PC-9 (cell line): ENCODE measurements at regions not wholly inside any gene's neighbourhood (a gene's known extent, or its start where the extent isn't known, plus 50 kb on each side); places are given as distances from the start of the nearest gene placed in this dataset.
"Not testable (repeated sequence)": the region's sequence is repeated elsewhere in the genome, so short reads cannot be mapped to it uniquely, and the experiment has no call there.

Source experiments
- BruUV-seq: library from RNA; stranded (reverse); fragments of 400-500 nt; replicated peaks from 2 replicates; lab custom pipeline; 2021; lab: Mats Ljungman, UMichigan
- CTCF ChIA-PET: fragments of 300-600 bp; sonication (Branson Sonifier 250); formaldehyde crosslinking; loops from one replicate; lab custom pipeline; 2022; ENCODE audit warnings: antibody characterized with exemption; lab: Charles Lee
- POLR2A ChIA-PET: fragments of 300-600 bp; sonication (Branson Sonifier 250); formaldehyde crosslinking; loops from one replicate; lab custom pipeline; 2022; ENCODE audit warnings: antibody characterized with exemption; ENCODE audit not compliant: unreplicated experiment; lab: Charles Lee
- DNase-seq, 2 experiments: peaks; one replicate each; pipeline versions ENCODE4 v3.0.0 to v3.0.0-alpha.2; 2015 to 2022; ENCODE audit warnings: mixed read lengths in 1 of 2
- H2AFZ ChIP-seq: fragments of 200-600 bp; sonication (generic); 2 replicates; pipeline ENCODE4 v1.8.1; 2017; ENCODE audit warnings: antibody characterized with exemption
- H3F3A ChIP-seq: fragments of 200-600 bp; sonication (generic); 2 replicates; pipeline ENCODE4 v1.8.1; 2017; ENCODE audit warnings: antibody characterized with exemption, mild to moderate bottlenecking, low read depth; ENCODE audit not compliant: insufficient read depth
- H3K27ac ChIP-seq: fragments of 200-600 bp; sonication (generic); 2 replicates; pipeline ENCODE4 v1.6.1; 2016; ENCODE audit warnings: mixed run types
- H3K27me3 ChIP-seq: fragments of 200-600 bp; sonication (generic); 2 replicates; pipeline ENCODE4 v1.6.1; 2016; ENCODE audit warnings: low read depth, mixed run types; ENCODE audit not compliant: insufficient read depth
- H3K36me3 ChIP-seq: fragments of 200-600 bp; sonication (generic); 2 replicates; pipeline ENCODE4 v1.6.1; 2016; ENCODE audit warnings: low read depth, mixed run types
- H3K4me1 ChIP-seq: fragments of 200-600 bp; sonication (generic); replicated peaks from 2 replicates; pipeline ENCODE4 v1.6.1; 2016; ENCODE audit warnings: mixed run types; ENCODE audit not compliant: insufficient read depth
- H3K4me2 ChIP-seq: fragments of 200-600 bp; sonication (generic); 2 replicates; pipeline ENCODE4 v1.6.1; 2017; ENCODE audit warnings: mixed run types
- H3K4me3 ChIP-seq: fragments of 200-600 bp; sonication (generic); 2 replicates; pipeline ENCODE4 v1.6.1; 2016; ENCODE audit warnings: mixed run types
- H3K79me2 ChIP-seq: fragments of 200-600 bp; sonication (generic); 2 replicates; pipeline ENCODE4 v1.6.1; 2017; ENCODE audit warnings: low read depth, mixed run types
- H3K9me2 ChIP-seq: fragments of 200-600 bp; sonication (generic); 2 replicates; pipeline ENCODE4 v1.8.1; 2017; ENCODE audit warnings: mild to moderate bottlenecking; ENCODE audit not compliant: insufficient read depth
- H3K9me3 ChIP-seq: fragments of 200-600 bp; sonication (generic); 2 replicates; pipeline ENCODE4 v1.8.1; 2016; ENCODE audit warnings: low read depth; ENCODE audit not compliant: insufficient read depth
- H4K20me1 ChIP-seq: fragments of 200-600 bp; sonication (generic); 2 replicates; pipeline ENCODE4 v1.8.1; 2017; ENCODE audit not compliant: insufficient read depth
- intact Hi-C: fragments of 100-400 bp; cut with micrococcal nuclease; formaldehyde crosslinking; loops from one replicate; pipeline ENCODE4 v1.10.0; 2022; ENCODE audit not compliant: unreplicated experiment

GRCh38 chr6:26773414-26773813 lies 113.9 kb upstream of the ZNF322 start:
- H3K27me3 ChIP-seq, POLR2A ChIA-PET, H3K79me2 ChIP-seq, H3K36me3 ChIP-seq, CTCF ChIA-PET, H3K4me1 ChIP-seq, BruUV-seq, H3K9me3 ChIP-seq, H3F3A ChIP-seq, H3K4me3 ChIP-seq, intact Hi-C loops, H4K20me1 ChIP-seq, H3K9me2 ChIP-seq, H2AFZ ChIP-seq, H3K27ac ChIP-seq, DNase-seq, H3K4me2 ChIP-seq: not testable (repeated sequence)

- H4K20me1 ChIP-seq, H3K79me2 ChIP-seq, H3K4me2 ChIP-seq, H3K4me1 ChIP-seq, CTCF ChIA-PET, H3K9me3 ChIP-seq, H3K27me3 ChIP-seq, H2AFZ ChIP-seq, H3F3A ChIP-seq, POLR2A ChIA-PET, H3K9me2 ChIP-seq, DNase-seq, H3K36me3 ChIP-seq, BruUV-seq, H3K27ac ChIP-seq, H3K4me3 ChIP-seq, intact Hi-C loops: not testable (repeated sequence)
Observed at GRCh38 chr6:26780563-26780962, 121.0 kb upstream of the ZNF322 start.

- H3F3A ChIP-seq, H3K4me3 ChIP-seq, H3K36me3 ChIP-seq, H3K4me1 ChIP-seq, H3K27ac ChIP-seq, POLR2A ChIA-PET, H4K20me1 ChIP-seq, DNase-seq, H2AFZ ChIP-seq, H3K4me2 ChIP-seq, BruUV-seq, H3K27me3 ChIP-seq, CTCF ChIA-PET, H3K79me2 ChIP-seq, H3K9me3 ChIP-seq, intact Hi-C loops, H3K9me2 ChIP-seq: not testable (repeated sequence)
Observed at GRCh38 chr6:26795474-26796307, 136.1 kb upstream of the ZNF322 start.

GRCh38 chr6:26799903-26800633 lies 140.5 kb upstream of the ZNF322 start:
- CTCF ChIA-PET, H3K4me1 ChIP-seq, H3K27me3 ChIP-seq, H3K27ac ChIP-seq, H4K20me1 ChIP-seq, intact Hi-C loops, DNase-seq, H3K36me3 ChIP-seq, H2AFZ ChIP-seq, H3K9me3 ChIP-seq, H3F3A ChIP-seq, BruUV-seq, H3K79me2 ChIP-seq, H3K4me2 ChIP-seq, H3K9me2 ChIP-seq, POLR2A ChIA-PET, H3K4me3 ChIP-seq: not testable (repeated sequence)

GRCh38 chr6:26803762-26804161 lies 144.2 kb upstream of the ZNF322 start:
- intact Hi-C loops, H3K9me3 ChIP-seq, H3K27ac ChIP-seq, H4K20me1 ChIP-seq, H3F3A ChIP-seq, H2AFZ ChIP-seq, CTCF ChIA-PET, POLR2A ChIA-PET, H3K4me2 ChIP-seq, H3K36me3 ChIP-seq, DNase-seq, H3K4me3 ChIP-seq, BruUV-seq, H3K27me3 ChIP-seq, H3K9me2 ChIP-seq, H3K4me1 ChIP-seq, H3K79me2 ChIP-seq: not testable (repeated sequence)

GRCh38 chr6:26811486-26812116 lies 152.1 kb upstream of the ZNF322 start:
- CTCF ChIA-PET, DNase-seq, H3K4me2 ChIP-seq, H2AFZ ChIP-seq, H3K79me2 ChIP-seq, H3K27ac ChIP-seq, H3K9me3 ChIP-seq, H4K20me1 ChIP-seq, H3K9me2 ChIP-seq, H3K27me3 ChIP-seq, BruUV-seq, H3K4me1 ChIP-seq, intact Hi-C loops, POLR2A ChIA-PET, H3K36me3 ChIP-seq, H3F3A ChIP-seq, H3K4me3 ChIP-seq: not testable (repeated sequence)

- H3K27ac ChIP-seq, H2AFZ ChIP-seq, H3K9me3 ChIP-seq, H3K79me2 ChIP-seq, intact Hi-C loops, H3K27me3 ChIP-seq, H3K4me2 ChIP-seq, H3F3A ChIP-seq, POLR2A ChIA-PET, CTCF ChIA-PET, H3K9me2 ChIP-seq, DNase-seq, H3K4me3 ChIP-seq, H3K4me1 ChIP-seq, H4K20me1 ChIP-seq, H3K36me3 ChIP-seq, BruUV-seq: not testable (repeated sequence)
Observed at GRCh38 chr6:26818640-26819225, 159.2 kb upstream of the ZNF322 start.
